D721Med (cell line): ENCODE measurements at regions not wholly inside any gene's neighbourhood (a gene's known extent, or its start where the extent isn't known, plus 50 kb on each side); places are given as distances from the start of the nearest gene placed in this dataset.

Experiments used
- DNase-seq: peaks from one replicate; pipeline ENCODE4 v3.0.0; 2011; ENCODE audit warnings: low spot score; ENCODE audit not compliant: insufficient read length
- FAIRE-seq: peaks from 2 replicates; lab custom pipeline; 2011; peaks lifted over from hg19 to GRCh38; lab: Jason Lieb, UNC
- TF ChIP-seq, protein P1 (sequence below): IDR thresholded peaks from 2 replicates; pipeline ENCODE4 v1.5.1; 2012; ENCODE audit warnings: mild to moderate bottlenecking, control low read depth; ENCODE audit not compliant: insufficient read depth; ENCODE audit errors: missing control alignments

DNA sequence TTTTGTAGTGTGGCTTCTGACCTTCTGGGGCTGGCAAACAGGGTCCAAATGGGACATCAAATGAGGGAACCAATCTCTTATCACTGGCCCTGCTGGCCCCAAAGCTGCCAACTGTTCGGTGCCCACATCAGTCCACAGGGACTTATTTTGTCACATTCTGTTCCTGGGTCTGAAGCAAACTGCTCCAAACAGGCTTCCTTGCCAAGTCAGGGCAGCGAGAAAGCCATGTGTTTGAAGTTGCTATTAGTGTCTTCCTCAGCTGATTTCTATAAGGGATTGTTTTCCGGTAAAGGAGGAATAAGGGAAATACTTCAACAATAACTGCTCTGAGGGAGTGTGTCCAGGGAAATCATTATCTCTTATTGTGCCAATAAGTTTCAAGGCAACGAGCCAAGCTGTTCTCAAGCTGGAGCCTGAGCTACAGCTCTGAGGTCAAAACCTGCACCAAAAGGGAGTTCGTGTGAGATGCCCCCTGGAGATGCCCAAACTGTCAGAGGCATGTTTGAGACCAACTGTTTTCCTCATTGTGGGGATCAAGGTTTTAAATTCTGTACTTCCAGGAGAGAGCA is 381.4 kb upstream of the PROX1 start:
- TF ChIP-seq, protein P1, sequence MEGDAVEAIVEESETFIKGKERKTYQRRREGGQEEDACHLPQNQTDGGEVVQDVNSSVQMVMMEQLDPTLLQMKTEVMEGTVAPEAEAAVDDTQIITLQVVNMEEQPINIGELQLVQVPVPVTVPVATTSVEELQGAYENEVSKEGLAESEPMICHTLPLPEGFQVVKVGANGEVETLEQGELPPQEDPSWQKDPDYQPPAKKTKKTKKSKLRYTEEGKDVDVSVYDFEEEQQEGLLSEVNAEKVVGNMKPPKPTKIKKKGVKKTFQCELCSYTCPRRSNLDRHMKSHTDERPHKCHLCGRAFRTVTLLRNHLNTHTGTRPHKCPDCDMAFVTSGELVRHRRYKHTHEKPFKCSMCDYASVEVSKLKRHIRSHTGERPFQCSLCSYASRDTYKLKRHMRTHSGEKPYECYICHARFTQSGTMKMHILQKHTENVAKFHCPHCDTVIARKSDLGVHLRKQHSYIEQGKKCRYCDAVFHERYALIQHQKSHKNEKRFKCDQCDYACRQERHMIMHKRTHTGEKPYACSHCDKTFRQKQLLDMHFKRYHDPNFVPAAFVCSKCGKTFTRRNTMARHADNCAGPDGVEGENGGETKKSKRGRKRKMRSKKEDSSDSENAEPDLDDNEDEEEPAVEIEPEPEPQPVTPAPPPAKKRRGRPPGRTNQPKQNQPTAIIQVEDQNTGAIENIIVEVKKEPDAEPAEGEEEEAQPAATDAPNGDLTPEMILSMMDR: no peak
- no peak for FAIRE-seq
- no peak for DNase-seq

DNA sequence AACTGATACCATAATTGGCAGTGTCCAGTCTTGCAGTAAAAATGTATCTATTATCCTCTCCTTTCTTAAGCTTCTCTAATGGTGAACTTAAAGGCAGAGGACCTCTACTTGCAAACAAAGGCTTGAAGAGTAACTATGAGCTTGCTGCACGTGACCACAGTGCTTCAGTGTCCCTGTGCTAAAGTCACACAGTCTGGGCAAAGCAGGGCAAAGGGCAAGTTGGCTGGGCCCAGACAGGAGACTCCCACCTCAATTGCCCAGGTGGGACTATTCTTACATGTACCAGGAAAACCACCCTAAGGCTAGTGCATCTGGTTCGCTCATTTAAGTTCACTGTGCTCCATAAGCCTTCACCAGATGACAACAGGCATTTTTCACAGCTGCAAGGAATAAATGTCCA is 374.2 kb upstream of the PROX1 start:
- TF ChIP-seq, protein P1: no peak
- FAIRE-seq (no peak), DNase-seq (no peak)

- FAIRE-seq (no peak), DNase-seq (no peak)
- TF ChIP-seq, protein P1: no peak
Measured at GRCh38 chr1:213615226-213615916, 372.4 kb upstream of the PROX1 start.

DNA sequence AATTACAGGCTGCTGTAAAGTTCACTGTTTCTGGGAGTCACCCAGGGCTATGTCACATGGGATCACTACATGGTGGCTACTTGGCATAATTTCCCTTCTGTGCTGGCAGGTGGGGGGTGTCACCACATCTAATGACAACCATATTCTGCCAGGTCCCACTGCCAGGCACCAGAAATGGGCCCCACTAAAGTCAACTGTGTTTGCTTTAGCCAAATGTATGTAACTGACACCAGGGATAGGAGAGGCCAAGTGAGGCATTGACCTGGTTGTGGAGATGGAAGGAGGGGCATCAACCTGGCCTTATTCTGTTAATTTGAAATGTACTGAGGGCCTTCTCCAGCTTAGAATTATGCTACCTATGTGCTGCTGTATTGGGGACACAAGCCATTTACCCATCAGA is 370.6 kb upstream of the PROX1 start:
- no peak for FAIRE-seq
- no peak for DNase-seq
- TF ChIP-seq, protein P1: no peak

GRCh38 chr1:213618094-213618493 is 369.7 kb upstream of the PROX1 start:
- no peak for DNase-seq
- no peak for FAIRE-seq
- TF ChIP-seq, protein P1: no peak

- TF ChIP-seq, protein P1: no peak
- DNase-seq (no peak), FAIRE-seq (no peak)
Measured at GRCh38 chr1:213619026-213619425, 368.7 kb upstream of the PROX1 start.

GRCh38 chr1:213621077-213621476 is 366.7 kb upstream of the PROX1 start:
- no peak for DNase-seq
- FAIRE-seq: no peak
- TF ChIP-seq, protein P1: no peak
